GM23338 (cell line): ENCODE measurements at regions not wholly inside any gene's neighbourhood (a gene's known extent, or its start where the extent isn't known, plus 50 kb on each side); places are given as distances from the start of the nearest gene placed in this dataset.

Source experiments
- ATAC-seq: fragments of 200-7000 bp; cut with Tn5 transposase; 3 replicates; pipeline ENCODE4 v1.9.1; 2020
- DNase-seq: peaks from one replicate; pipeline ENCODE4 v3.0.0-alpha.2; 2015; ENCODE audit warnings: low spot score
- H2AFZ ChIP-seq: fragments of 200-600 bp; sonication (generic); 2 replicates; pipeline ENCODE4 v1.8.0; 2016; ENCODE audit warnings: antibody characterized with exemption, mild to moderate bottlenecking, moderate library complexity
- H3F3A ChIP-seq: fragments of 200-600 bp; sonication (generic); replicated peaks from 2 replicates; pipeline ENCODE4 v1.8.0; 2017; ENCODE audit warnings: antibody characterized with exemption, mixed run types, low read depth
- H3K27ac ChIP-seq: fragments of 200-600 bp; sonication (generic); 2 replicates; pipeline ENCODE4 v1.6.1; 2016; ENCODE audit warnings: low read depth
- H3K27me3 ChIP-seq: fragments of 200-600 bp; sonication (generic); 2 replicates; pipeline ENCODE4 v1.8.0; 2016; ENCODE audit warnings: mild to moderate bottlenecking, mixed run types, moderate library complexity; ENCODE audit not compliant: insufficient read depth
- H3K36me3 ChIP-seq: fragments of 200-600 bp; sonication (generic); 2 replicates; pipeline ENCODE4 v1.8.0; 2016; ENCODE audit warnings: mild to moderate bottlenecking; ENCODE audit not compliant: insufficient read depth
- H3K4me1 ChIP-seq: fragments of 200-600 bp; sonication (generic); 2 replicates; pipeline ENCODE4 v1.8.0; 2016; ENCODE audit warnings: mild to moderate bottlenecking, moderate library complexity; ENCODE audit not compliant: insufficient read depth
- H3K4me2 ChIP-seq: fragments of 200-600 bp; sonication (generic); 2 replicates; pipeline ENCODE4 v1.7.1; 2017; ENCODE audit warnings: mixed run types
- H3K4me3 ChIP-seq: fragments of 200-600 bp; sonication (generic); 2 replicates; pipeline ENCODE4 v1.6.1; 2016; ENCODE audit warnings: mixed run types
- H3K79me2 ChIP-seq: fragments of 200-600 bp; sonication (generic); replicated peaks from 2 replicates; pipeline ENCODE4 v1.8.0; 2017; ENCODE audit warnings: mild to moderate bottlenecking; ENCODE audit not compliant: insufficient read depth
- H3K9me2 ChIP-seq: fragments of 200-600 bp; sonication (generic); 2 replicates; pipeline ENCODE4 v1.8.0; 2017; ENCODE audit not compliant: insufficient read depth
- H4K20me1 ChIP-seq: fragments of 200-600 bp; sonication (generic); replicated peaks from 2 replicates; pipeline ENCODE4 v1.8.0; 2017; ENCODE audit warnings: mild to moderate bottlenecking; ENCODE audit not compliant: insufficient read depth
- H3K27ac Mint-ChIP-seq: 2 replicates; pipeline ENCODE4 v1.8.0; 2020; ENCODE audit warnings: inconsistent platforms, mild to moderate bottlenecking, moderate library complexity, mixed read lengths
- H3K27me3 Mint-ChIP-seq: 3 replicates; pipeline ENCODE4 v1.8.0; 2022; ENCODE audit warnings: low read depth, mild to moderate bottlenecking, moderate library complexity, mixed read lengths, inconsistent platforms; ENCODE audit not compliant: insufficient read depth, poor library complexity
- H3K36me3 Mint-ChIP-seq: 3 replicates; pipeline ENCODE4 v1.8.0; 2021; ENCODE audit warnings: low read depth, mild to moderate bottlenecking, inconsistent platforms, moderate library complexity, mixed read lengths
- H3K4me1 Mint-ChIP-seq: 3 replicates; pipeline ENCODE4 v1.8.0; 2020; ENCODE audit warnings: mild to moderate bottlenecking, inconsistent platforms, mixed read lengths
- H3K4me3 Mint-ChIP-seq: 3 replicates; pipeline ENCODE4 v1.8.0; 2021; ENCODE audit warnings: moderate library complexity, mild to moderate bottlenecking, inconsistent platforms, mixed read lengths
- H3K9me3 Mint-ChIP-seq: 3 replicates; pipeline ENCODE4 v1.8.0; 2020; ENCODE audit warnings: moderate library complexity, mild to moderate bottlenecking, inconsistent platforms, mixed read lengths
- CREB1 ChIP-seq: fragments of 250-450 bp; sonication (Bioruptor Pico); IDR thresholded peaks from 2 replicates; pipeline ENCODE4 v1.5.0; 2020; ENCODE audit warnings: low read depth, mild to moderate bottlenecking, moderate library complexity
- CTCF ChIP-seq, 2 experiments: fragments of 200-600 bp in 1 of 2; sonication (generic) in 1 of 2; conservative IDR thresholded peaks; 2 replicates each; pipeline versions ENCODE4 v1.5.1 to v1.6.1; 2016 to 2017; ENCODE audit warnings: antibody characterized with exemption in 2 of 2, low read depth in 2 of 2, mild to moderate bottlenecking in 2 of 2, moderate library complexity in 1 of 2
- ETS1 ChIP-seq: IDR thresholded peaks from 2 replicates; pipeline ENCODE4 v1.6.1; 2016; ENCODE audit warnings: antibody characterized with exemption
- EZH2 ChIP-seq: fragments of 200-600 bp; sonication (generic); IDR thresholded peaks from one replicate; pipeline ENCODE4 v1.8.0; 2017; ENCODE audit warnings: antibody characterized with exemption, mild to moderate bottlenecking, low read depth; ENCODE audit not compliant: unreplicated experiment
- EZH2phosphoT487 ChIP-seq: fragments of 200-600 bp; sonication (generic); IDR thresholded peaks from one replicate; pipeline ENCODE4 v1.8.1; 2018; ENCODE audit warnings: antibody characterized with exemption; ENCODE audit not compliant: unreplicated experiment
- JUNB ChIP-seq: IDR thresholded peaks from one replicate; pipeline ENCODE4 v1.6.1; 2016; ENCODE audit warnings: antibody characterized with exemption; ENCODE audit not compliant: unreplicated experiment
- NANOG ChIP-seq: IDR thresholded peaks from 2 replicates; pipeline ENCODE4 v1.6.1; 2016; ENCODE audit warnings: antibody characterized with exemption, borderline replicate concordance
- POLR2AphosphoS5 ChIP-seq: IDR thresholded peaks from 2 replicates; pipeline ENCODE4 v1.6.1; 2016; ENCODE audit warnings: antibody characterized with exemption, low read depth
- REST ChIP-seq: IDR thresholded peaks from one replicate; pipeline ENCODE4 v1.6.1; 2018; ENCODE audit warnings: antibody characterized with exemption; ENCODE audit not compliant: unreplicated experiment
- STAT1 ChIP-seq: IDR thresholded peaks from one replicate; pipeline ENCODE4 v1.6.1; 2016; ENCODE audit warnings: antibody characterized with exemption; ENCODE audit not compliant: unreplicated experiment
- ZNF114 ChIP-seq: fragments of 250-450 bp; sonication (Bioruptor Pico); IDR thresholded peaks from 2 replicates; pipeline ENCODE4 v1.5.0; 2020; ENCODE audit warnings: mild to moderate bottlenecking, moderate library complexity
- ZNF331 ChIP-seq: fragments of 250-450 bp; sonication (Bioruptor Pico); IDR thresholded peaks from 2 replicates; pipeline ENCODE4 v1.5.0; 2020; ENCODE audit warnings: low read depth, mild to moderate bottlenecking, moderate library complexity
- ZNF462 ChIP-seq: fragments of 250-450 bp; sonication (Bioruptor Pico); IDR thresholded peaks from 2 replicates; pipeline ENCODE4 v1.5.0; 2020; ENCODE audit warnings: mild to moderate bottlenecking, moderate library complexity

GRCh38 chr5:147961208-147961749 is 54.9 kb upstream of the C5orf46 start:
- Mint-ChIP-seq H3K4me3 (no peak overlapping the region), H3K4me1 (peaks cover 5% of the 10 kb centered on the region; the same call in 2 of the 3 replicates), H3K9me3 (peaks cover 4% of the 10 kb centered on the region; the same call in 2 of the 3 replicates), H3K27ac (no peak overlapping the region), H3K36me3 (peaks cover 5% of the 10 kb centered on the region; the same call in 2 of the 3 replicates), H3K27me3 (peaks cover 3% of the 10 kb centered on the region)
- Histone ChIP-seq H2AFZ (no peak overlapping the region), H3K27ac (no peak overlapping the region), H3K4me1 (no peaks in the 10 kb centered on the region), H3K4me2 (no peak overlapping the region), H3F3A (no peaks in the 10 kb centered on the region), H3K36me3 (no peaks in the 10 kb centered on the region; the same call in 1 of the 2 replicates), H3K4me3 (no peak overlapping the region), H3K9me2 (no peaks in the 10 kb centered on the region), H3K79me2 (no peaks in the 10 kb centered on the region; the same call in 1 of the 2 replicates), H3K27me3 (no peaks in the 10 kb centered on the region), H4K20me1 (no peaks in the 10 kb centered on the region; the same call in 1 of the 2 replicates)
- no peak for DNase-seq
- ATAC-seq, result no peak
- no peak for TF ChIP-seq CTCF (conservative IDR thresholded peaks at IDR 0.05; ENCODE audit: low read depth in 2 of 2)
- no peak for TF ChIP-seq EZH2phosphoT487
- TF ChIP-seq POLR2AphosphoS5, result no peak
- TF ChIP-seq STAT1, result no peak
- no peak for TF ChIP-seq ZNF331 (CRISPR knock-in tag)
- TF ChIP-seq ZNF114 (CRISPR knock-in tag), result no peak
- TF ChIP-seq NANOG, result no peak
- no peak for TF ChIP-seq REST
- TF ChIP-seq JUNB, result no peak
- no peak for TF ChIP-seq ETS1
- no peak for TF ChIP-seq CREB1
- TF ChIP-seq EZH2, result no peak
- TF ChIP-seq ZNF462 (CRISPR knock-in tag), result no peak
